NB4 (cell line): ENCODE measurements at regions not wholly inside any gene's neighbourhood (a gene's known extent, or its start where the extent isn't known, plus 50 kb on each side); places are given as distances from the start of the nearest gene placed in this dataset.

Experiments
- DNase-seq: peaks from one replicate; pipeline ENCODE4 v3.0.0; 2010; ENCODE audit warnings: low read depth
- H3K4me3 ChIP-seq: one replicate; pipeline ENCODE4 v1.5.1; 2011; ENCODE audit warnings: mild to moderate bottlenecking, low read depth, low read length, moderate library complexity
- CTCF ChIP-seq: IDR thresholded peaks from one replicate; pipeline ENCODE4 v1.5.1; 2012; ENCODE audit warnings: low read depth, low read length
- MYC ChIP-seq: IDR thresholded peaks from 2 replicates; pipeline ENCODE4 v1.6.1; 2011; ENCODE audit warnings: low read depth, low read length
- POLR2A ChIP-seq: IDR thresholded peaks from 2 replicates; pipeline ENCODE4 v1.6.1; 2011; ENCODE audit warnings: mild to moderate bottlenecking; ENCODE audit not compliant: insufficient read length; ENCODE audit errors: extremely low read depth
- TF ChIP-seq, protein P1 (sequence below): IDR thresholded peaks from 2 replicates; pipeline ENCODE4 v1.6.1; 2011; ENCODE audit warnings: low read depth, low read length

- no peak for DNase-seq
- TF ChIP-seq, protein P1, sequence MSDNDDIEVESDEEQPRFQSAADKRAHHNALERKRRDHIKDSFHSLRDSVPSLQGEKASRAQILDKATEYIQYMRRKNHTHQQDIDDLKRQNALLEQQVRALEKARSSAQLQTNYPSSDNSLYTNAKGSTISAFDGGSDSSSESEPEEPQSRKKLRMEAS, result no peak
- no peak for TF ChIP-seq CTCF
- no peak for TF ChIP-seq MYC
- no peak for TF ChIP-seq POLR2A
- no peak overlapping the region for H3K4me3 ChIP-seq
Observed at GRCh38 chr17:69959283-69959682, 115.7 kb upstream of the KCNJ16 start.

DNA sequence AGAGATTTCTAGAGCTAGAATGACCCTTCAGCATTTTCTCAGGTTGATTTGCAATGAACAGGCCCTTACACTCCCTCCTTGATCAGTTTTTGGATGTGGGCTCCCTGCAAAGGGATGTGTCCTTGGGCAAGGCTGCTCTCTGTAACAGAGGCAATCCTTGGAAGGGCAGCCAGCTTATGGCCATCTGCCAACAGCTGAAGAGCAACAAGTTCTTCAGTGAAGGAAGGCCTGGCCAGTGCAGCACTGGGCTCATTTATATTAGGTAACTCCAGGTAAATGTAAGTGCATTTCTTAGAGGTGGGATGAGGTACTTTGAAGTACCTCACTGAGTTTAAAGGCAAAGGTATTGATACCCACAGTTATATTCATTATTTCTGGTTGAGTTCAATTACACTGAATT is 114.3 kb upstream of the KCNJ16 start:
- TF ChIP-seq POLR2A, result no peak
- TF ChIP-seq, protein P1, result no peak
- no peak for DNase-seq
- no peak overlapping the region for H3K4me3 ChIP-seq

GRCh38 chr17:69961501-69962145 is 113.4 kb upstream of the KCNJ16 start:
- no peak overlapping the region for H3K4me3 ChIP-seq
- no peak for TF ChIP-seq CTCF
- TF ChIP-seq, protein P1, result no peak
- TF ChIP-seq POLR2A, result no peak
- TF ChIP-seq MYC, result no peak
- peak; percentile 1 for DNase-seq

- DNase-seq, result no peak
- no peak overlapping the region for H3K4me3 ChIP-seq
- TF ChIP-seq POLR2A, result no peak
Observed at GRCh38 chr17:69962436-69962995, 112.5 kb upstream of the KCNJ16 start.

DNA sequence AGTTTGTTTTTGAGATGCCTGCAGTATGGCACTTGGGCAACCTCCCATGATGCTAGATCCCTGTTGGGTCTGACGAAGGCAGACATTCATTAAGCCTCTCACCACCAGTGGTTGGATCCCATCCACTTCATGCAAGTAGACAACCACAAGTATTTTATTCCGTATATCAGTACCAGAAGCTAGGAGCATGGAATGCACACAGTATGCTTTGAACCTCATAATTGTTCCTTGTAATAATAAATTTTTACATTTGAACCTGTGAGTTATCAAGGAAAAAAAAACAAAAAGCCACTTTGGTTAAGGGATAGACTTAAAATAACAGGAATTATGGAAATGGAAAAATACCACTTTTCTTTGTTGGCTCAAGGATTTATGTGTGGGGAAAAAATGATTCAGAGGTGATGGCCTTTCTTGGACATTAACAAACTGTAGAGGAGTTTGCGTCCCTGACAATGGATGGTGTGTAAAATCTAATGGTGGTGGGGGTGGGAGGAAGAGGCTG is 107.1 kb upstream of the KCNJ16 start:
- TF ChIP-seq CTCF (no peak), POLR2A (no peak), MYC (no peak)
- TF ChIP-seq, protein P1, result no peak
- no peak for DNase-seq
- H3K4me3 ChIP-seq, result no peak overlapping the region

DNA sequence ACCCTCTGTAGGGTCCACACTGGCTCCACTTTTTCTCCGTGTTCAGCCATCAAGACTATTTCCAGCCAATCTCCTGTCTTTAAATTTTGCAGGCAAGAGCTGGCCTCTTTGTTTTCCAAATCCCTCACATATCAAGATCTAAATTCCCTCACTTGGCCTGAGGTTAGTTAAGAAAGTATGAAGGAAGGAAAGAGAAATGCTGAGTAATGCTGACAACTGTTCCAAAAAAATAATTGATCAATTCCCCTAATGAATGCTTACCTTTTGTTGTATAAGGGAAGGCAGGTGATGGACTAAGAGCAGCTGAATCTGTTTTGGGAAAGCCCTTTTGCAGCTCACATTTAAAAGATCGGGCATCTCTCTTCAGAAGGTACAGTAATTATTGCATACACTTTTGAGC is 105.1 kb upstream of the KCNJ16 start:
- DNase-seq, result no peak
- TF ChIP-seq CTCF (no peak), POLR2A (no peak), MYC (no peak)
- TF ChIP-seq, protein P1, result no peak
- no peak overlapping the region for H3K4me3 ChIP-seq
